Stimulated activated CD4-positive, alpha-beta T cell treated with anti-CD3 and anti-CD28 coated beads, Interleukin-15, amount 100 ng/mL, for 48 hours (primary cell): ENCODE measurements at regions not wholly inside any gene's neighbourhood (a gene's known extent, or its start where the extent isn't known, plus 50 kb on each side); places are given as distances from the start of the nearest gene placed in this dataset.
"Not testable (repeated sequence)": the region's sequence is repeated elsewhere in the genome, so short reads cannot be mapped to it uniquely, and the experiment has no call there.

Experiments
- DNase-seq, 2 donors: peaks; one replicate each; pipeline ENCODE4 v3.0.0-alpha.2; 2020; ENCODE audit warnings: low read depth in 2 of 2

DNA sequence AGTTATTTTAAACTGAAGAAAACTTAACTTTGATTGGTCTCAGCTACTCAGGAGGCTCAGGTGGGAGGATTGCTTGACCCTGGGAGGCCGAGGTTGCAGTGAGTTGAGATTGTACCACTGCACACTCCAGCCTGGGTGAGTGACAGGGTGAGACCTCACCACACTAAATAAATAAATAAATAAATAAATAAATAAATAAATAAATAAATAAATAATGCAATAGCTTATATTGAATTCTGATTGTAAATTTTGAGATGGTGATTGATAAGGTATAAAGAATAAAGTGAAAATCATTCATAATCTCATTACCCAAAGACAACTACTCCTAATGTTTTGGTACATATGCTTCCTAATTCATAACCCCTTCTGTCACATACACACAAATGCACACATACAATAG, 58.1 kb downstream of the TUBA3C start:
- DNase-seq, result no peak

DNA sequence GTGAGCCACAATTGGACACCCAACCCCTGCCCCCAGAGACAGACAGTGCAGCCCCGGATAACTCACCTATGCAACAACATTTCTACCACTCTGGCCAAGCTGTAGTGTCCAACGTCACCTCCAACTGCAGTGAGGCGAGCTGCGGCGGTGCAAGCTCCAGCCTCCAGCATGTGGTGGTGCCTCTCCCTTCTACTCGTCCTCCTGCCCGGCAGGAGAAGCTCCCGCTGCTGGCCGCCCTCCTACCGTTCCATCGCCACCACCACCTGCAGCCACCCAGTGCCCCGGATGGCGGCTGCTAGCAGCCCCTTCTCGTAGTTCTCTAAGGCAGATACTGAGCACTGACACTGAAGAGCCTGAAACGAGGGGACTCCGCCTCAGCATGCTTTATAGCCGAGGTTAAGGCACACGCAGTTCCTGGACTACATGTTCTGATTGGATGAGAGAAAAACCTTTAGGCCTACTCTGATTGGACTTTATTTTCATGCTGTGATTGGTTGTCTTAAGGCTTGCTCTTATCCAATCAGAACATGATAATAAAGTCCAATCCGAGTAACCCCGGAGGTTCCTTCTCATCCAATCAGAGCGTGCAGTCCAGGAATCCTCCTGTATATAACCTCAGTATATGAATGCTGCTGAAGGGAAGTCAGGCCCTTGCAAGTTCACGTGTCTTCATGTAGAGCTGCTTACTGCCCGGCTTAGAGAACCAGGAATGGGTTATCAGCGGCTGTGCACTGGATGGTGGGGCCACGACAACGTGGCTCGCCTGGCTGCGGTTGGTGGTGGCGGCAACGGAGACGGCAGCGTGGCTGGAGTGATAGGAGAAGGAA, 63.5 kb downstream of the TUBA3C start:
- no peak for DNase-seq

DNA sequence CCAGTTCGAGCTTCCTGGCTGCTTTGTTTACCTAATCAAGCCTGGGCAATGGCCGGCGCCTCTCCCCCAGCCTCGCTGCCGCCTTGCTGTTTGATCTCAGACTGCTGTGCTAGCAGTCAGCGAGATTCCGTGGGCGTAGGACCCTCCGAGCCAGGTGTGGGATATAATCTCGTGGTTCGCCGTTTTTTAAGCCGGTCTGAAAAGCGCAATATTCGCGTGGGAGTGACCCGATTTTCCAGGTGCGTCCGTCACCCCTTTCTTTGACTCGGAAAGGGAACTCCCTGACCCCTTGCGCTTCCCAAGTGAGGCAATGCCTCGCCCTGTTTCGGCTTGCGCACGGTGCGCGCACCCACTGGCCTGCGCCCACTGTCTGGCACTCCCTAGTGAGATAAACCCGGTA, 72.4 kb downstream of the TUBA3C start:
- DNase-seq, result not testable (repeated sequence)

DNA sequence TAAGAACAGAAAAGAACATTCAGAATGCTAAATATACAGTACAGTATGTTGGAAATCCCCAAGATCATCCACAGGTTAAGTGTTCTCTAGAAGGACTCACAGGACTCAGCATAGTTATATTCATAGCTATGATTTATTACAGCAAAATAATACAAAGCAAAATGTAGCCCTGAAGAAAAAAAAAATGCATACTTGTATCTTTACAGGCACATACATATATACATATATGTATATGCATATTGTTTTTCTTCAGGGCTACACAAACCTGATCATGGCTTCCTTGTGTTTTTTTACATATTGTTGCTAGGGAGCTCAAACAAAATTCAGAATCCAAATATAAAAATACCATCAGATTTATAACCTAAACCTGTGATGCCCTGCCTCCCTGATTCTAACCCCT, 78.5 kb downstream of the TUBA3C start:
- no peak for DNase-seq

DNA sequence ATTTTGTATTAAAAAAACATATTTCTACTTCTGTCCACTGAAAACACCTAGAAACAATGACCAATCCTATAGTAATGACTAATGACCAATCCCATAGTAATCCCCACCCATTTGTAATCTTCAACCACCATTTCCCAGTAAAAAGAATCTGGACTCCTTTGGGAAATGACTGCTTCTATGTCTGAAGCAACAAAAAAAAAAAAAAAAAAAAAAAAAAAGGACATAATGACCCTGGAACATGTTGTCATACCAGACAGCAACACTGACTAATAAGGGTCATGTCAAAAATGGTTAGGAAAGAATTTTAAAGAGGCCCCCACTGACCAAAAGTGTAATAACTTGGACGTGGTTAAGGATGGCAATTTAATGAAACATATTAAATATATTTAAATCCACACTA, 88.3 kb downstream of the TUBA3C start:
- DNase-seq, result no peak

DNA sequence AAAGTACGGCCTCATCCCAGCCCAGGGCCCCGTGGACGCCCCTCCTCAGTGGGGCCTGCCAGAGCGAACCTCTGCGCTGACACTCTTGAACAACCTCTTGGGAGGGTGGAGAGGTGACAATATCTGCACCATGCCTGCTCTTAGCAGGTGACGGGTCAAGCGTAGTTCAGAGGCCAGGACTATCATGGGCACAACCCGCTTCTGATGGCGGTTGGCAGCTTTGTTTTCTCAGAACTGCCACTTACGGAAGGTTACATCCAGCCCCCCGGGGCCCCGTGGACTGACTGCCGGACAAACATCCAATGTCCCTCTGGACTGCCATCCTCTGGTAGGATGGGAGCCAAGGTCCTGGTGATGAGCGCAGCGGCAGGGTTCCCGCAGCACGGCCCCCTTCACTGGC, 91.1 kb downstream of the TUBA3C start:
- DNase-seq, result no peak

DNA sequence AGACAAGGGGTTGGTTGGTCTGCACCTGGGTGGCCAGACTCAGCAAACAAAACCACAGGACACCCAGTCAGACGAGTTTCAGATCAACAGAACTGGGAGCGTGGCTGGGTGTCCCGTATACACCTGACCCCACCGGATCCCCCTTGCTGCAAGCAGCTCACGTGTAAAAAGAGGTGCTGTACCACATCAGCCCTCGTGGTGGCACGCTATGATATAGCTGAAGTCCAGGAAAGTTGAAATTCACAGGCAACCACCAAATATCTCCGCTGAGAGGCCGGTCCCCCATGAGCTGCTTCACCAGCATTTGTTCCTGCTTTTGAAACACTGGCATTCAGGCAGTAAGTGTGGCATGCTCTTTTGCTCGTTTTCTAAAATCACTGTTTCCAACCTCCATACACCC, 92.3 kb downstream of the TUBA3C start:
- no peak for DNase-seq

DNA sequence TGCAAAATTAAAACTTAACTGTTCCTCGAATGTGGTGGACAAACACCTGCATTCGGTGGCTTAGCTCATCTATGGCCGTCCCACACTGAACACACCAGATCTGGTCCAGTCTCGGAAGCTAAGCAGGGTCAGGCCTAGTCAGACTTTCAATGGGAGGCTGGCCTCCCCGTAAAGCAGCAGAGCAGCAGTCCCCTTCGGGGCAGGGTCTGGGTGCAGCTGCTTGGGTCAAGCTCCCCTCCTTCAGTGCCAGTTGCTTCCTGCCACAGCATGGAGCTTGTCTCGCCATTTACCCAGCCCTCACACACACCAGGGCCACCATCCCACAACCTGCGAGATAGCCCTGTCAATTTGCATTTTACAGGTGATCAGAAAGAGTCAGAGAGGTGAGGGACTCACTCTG, 93.2 kb downstream of the TUBA3C start:
- DNase-seq, result no peak

DNA sequence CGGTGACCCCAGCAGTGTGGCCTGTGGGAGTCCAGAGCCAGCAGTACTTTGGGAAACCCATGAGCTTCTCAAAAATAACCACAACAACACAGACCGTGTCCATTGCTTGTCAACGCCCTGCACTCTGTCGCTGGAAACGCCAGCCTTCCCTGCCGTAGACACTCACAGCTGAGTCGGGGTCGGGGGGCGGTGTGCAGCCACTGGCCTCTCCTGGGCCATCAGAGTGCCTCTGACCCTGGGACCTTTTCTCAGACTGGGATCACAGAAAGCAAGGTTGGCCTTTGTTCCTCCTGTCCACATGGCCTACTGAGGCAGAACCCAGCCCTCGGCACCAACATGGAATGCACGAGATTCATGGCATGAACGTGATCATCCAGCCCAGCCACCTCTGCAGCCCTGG, 95.7 kb downstream of the TUBA3C start:
- DNase-seq, result no peak

DNA sequence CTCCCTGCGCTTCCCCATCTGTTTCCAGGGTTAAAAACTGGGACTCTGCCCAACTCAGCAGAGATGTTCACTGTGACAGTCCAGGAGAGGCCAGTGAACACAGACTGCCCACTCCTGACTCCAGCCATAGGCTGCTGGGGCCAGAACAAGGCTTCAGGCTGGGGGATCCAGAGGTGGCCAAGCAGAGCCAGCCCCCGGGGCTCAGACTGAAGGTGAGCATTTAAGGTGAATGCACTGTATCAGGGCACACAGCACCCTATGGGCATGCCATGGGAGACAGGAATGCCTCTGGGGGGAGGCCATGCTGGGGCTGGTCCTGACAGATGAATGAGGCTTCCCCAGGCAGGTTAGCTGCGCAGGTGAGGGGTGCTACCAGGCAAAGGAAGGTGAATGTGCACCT, 96.4 kb downstream of the TUBA3C start:
- no peak for DNase-seq

DNA sequence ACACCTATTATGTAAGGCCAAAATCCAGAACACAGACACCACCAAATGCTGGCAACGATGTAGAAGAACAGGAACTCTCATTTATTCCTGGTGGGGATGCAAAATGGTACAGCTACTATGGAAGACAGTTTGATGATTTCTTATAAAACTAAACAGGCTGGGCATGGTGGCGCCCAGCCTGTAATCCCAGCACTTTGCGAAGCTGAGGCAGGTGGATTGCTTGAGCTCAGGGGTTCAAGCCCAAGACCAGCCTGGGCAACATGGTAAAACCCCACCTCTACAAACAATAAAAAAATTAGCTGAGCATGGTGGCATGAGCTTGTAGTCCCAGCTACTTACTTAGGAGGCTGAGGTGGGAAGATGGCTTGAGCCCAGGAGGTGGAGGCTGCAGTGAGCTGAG, 98.3 kb downstream of the TUBA3C start:
- DNase-seq, result no peak

DNA sequence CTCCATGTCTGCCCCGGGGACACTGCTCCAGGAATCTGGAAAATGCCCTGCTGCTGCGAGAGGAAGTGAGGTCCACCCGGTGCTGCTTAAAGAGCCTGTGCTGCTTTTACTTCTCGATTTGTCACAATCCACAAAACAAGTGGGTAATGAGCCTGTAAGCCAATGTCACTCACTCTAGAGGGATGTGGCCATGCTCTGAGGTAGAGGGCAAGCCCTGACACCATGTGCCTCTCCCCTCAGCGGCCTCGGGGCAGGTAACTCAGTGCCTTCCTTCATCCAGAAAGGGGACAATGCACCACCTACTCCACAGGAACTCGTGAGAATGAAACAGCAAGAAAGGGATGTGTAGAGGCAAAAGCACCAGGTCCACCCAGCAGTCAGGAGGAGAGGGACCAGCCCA, 106.2 kb downstream of the TUBA3C start:
- no peak for DNase-seq

DNA sequence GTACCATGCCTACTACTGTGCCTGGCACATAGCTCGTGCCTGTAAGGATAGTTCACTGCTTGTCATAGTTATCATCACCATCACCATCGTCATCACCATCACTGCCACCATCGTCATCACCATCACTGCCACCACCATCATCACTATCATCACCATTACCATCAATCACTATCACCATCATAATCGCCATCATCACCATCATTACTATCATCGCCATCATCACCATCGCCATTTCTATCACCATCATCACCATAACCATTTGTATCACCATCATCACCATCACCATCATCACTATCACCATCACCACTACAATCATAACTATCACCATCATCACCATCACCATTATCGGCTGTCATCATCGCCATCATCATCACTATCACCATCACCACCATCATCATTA, 107.1 kb downstream of the TUBA3C start:
- no peak for DNase-seq

DNA sequence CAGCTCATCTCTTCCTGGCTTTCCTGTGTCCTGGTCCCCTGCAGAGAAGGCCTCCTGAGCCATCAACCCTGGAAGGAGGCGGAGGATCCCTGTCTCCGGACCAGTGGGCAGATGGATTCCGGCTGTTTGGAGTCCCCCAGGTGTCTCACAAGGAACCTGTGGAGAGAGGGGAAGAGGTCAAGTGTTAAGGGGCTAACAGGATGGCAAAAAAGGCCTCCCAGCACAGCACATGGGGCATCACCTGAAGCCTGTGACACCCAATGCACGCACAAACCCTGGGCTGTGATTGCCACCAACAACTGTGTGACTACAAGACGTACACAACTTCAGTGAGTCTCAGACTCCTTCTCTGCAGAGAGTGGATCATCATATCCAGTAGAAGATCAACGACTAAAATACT, 107.5 kb downstream of the TUBA3C start:
- not testable (repeated sequence) for DNase-seq

DNA sequence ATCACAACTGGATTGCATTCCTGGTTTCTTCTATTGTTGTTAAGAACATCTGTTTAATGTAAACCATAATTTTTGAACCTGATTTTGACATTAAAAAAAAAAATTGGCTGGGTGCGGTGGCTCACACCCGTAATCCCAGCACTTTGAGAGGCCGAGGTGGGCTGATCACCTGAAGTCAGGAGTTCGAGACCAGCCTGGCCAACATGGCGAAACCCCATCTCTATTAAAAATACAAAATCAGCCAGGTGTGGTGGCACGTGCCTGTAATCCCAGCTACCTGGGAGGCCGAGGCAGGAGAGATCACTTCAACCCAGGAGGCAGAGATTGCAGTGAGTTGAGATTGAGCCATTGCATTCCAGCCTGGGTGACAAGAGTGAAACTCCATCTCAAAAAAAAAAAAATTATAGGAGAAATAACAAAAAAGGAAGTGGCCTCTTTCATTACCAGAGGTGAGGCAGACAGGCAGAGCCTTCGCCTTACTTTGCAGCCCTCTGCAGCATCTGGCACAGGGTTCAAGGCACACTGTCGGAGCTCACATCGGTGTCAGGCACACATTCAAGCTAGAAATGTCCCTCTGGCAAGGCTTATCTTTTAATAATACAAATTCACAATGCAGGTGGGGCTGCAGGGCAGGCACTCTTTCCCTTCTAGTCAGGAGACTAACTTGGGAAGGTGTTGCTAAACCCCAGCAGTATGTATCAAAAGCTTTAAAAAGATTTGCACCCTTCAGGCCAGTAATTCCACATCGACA, 108.5 kb downstream of the TUBA3C start:
- not testable (repeated sequence) for DNase-seq

DNA sequence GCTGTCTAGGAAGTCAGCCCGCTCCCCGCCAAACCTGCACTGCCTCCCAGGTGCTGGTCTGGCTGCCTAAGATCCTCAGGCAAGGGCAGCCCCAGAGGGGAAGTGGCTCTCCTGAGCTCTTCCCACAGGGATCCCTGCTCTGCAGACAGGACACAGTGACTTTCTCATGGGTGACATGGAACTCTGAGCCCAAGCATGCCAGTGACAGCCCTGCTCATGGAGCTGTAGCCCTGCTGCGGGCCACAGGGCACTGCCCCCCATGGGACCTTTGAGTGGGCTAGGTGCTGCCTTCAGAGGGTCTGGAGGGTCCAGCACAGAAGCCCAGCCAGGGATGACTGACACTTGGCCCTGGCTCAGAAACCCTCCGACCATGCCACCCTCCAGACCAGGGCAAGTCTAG, 109.1 kb downstream of the TUBA3C start:
- no peak for DNase-seq

DNA sequence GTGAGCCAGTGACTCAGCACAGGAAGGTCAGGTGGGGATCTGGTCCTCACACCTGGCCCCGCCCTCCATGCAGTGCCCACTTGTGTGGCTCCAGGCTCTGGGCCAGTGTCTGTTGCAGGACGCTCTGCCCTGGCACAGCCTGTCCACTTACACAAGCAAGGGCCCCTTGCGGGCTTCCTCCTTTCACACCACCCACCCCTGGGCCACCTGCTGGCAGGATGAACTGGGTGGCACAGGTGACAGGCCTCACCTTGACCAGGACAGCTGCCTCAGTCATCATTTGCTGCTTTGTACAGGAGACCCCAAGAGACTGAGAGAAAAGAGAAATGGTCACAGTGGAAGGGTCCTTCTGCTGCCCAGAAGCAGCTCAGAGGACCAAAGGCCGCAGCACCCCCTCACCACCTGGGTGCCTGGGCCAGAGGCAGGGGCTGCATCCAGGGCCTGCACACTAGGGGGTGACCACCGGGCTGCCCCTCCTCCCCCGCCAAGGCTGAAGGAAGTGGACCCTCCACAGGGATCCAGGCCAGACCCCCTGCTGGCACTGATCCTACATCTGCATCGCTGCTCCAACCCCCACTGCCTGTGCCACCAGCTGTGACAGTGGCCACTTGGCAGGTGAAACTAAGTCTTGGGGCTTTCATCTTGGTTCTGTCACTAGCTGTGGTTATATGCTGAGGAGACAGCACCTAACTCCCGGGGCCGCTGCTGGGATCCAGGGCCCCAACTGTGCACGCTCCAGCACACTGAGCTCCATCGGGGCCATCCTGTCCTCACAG, 110.3 kb downstream of the TUBA3C start:
- no peak for DNase-seq

DNA sequence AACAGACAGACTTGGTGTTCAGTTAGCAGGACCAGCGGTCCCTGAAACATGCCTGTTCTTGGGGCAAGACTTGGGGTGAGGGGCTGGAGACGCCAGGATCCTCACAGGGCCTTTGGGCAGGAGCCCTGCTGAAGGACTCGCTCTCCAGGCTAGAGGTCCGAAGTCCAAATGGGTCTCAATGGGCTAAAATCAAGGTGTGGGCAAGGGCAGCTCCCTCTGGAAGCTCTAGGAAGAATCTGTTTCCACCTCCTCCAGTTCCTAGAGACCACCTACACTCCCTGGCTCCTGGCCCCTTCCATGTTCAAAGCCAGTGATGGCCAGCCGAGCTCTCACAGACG, 111.3 kb downstream of the TUBA3C start:
- DNase-seq, result no peak

DNA sequence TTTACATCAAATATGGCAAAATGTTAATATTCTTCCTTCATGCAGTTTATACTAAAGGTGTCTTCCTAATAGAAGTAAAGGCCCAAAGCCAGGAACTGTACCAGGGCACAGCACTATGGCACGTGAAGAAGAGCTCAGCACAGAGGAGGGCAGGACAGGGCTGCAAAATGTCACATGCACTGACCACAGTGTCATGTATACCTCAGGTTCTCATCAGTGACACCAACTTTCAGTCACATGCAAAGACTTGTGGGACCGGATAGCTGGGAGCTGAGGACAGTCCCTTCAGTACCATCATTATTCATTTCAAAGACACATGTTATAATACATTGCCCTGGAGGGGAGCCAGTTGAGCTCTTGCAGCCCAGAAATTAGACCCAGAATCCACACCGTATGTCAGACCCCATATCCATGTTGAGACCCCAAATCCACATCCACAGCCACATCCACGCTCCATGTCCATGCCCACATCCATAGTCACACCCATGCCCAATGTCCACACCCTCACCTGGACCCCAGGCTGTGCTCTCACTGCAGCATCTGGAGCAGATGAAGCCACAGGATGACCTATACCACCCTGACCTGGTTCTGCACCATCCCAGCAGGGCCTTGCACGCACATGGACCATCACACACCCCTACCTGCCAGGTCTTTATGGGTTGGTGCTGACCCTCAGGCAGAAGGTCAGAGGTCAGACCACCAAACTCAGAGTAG, 111.8 kb downstream of the TUBA3C start:
- no peak for DNase-seq

DNA sequence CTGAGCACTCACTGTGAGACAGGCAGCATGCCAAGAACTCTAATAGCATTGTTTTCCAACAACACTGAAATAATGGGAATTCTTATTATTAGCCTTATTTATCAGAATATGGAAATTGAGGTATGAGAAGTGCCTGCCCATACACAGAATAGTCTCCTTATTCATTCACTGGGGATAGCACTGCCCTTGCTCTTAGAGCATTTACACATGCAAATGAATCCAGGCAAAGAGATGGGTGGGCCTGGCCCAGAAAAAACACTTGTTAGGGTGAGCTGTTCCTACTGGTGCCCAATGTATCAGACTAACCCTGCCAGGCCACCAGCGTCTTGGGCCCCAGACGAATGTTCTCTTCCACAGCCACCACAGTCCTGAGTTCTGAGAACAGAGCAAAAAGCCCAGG, 112.9 kb downstream of the TUBA3C start:
- no peak for DNase-seq

DNA sequence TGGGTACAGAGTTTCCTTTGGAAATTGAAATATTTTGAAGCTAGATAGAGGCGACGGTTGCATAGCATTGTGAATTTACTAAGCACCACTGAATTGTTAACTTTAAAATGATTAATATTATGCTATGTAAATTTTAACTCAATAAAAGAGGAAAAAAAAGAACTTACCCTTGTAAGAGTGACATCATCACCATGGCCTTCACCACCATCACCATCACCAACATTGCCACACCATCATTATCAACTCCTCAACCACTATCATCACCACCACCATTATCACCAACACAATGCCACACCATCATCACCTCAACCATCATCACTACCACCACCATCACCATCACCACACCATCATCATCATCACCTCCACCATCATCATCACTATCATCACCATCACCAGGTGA, 113.9 kb downstream of the TUBA3C start:
- DNase-seq, result no peak

DNA sequence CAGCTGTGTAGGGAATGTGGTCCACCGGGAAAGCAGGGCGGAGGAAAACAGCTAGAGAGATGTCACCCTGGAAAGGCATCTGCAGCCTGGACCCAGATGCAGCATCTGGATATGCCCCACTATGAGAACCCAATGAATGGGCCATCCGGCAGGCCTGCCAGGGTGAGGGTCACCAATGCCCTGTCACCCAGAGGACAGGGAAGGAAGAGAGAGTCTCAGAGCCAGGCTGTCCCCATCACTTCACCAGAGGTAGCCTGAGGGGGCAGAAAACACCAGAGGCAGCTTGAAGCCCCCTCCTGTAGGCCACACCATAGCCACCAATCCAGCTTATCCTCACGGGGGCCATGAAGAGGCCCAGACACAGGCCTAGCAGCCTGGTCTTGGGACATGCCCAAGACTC, 118.8 kb downstream of the TUBA3C start:
- DNase-seq, result no peak
